ENCODE measurements at regions not wholly inside any gene's neighbourhood (a gene's known extent, or its start where the extent isn't known, plus 50 kb on each side); places are given as distances from the start of the nearest gene placed in this dataset.

GRCh38 chr18:43893001-43893637 is 615.8 kb upstream of the SYT4 start:
- TF ChIP-seq, protein P1, sequence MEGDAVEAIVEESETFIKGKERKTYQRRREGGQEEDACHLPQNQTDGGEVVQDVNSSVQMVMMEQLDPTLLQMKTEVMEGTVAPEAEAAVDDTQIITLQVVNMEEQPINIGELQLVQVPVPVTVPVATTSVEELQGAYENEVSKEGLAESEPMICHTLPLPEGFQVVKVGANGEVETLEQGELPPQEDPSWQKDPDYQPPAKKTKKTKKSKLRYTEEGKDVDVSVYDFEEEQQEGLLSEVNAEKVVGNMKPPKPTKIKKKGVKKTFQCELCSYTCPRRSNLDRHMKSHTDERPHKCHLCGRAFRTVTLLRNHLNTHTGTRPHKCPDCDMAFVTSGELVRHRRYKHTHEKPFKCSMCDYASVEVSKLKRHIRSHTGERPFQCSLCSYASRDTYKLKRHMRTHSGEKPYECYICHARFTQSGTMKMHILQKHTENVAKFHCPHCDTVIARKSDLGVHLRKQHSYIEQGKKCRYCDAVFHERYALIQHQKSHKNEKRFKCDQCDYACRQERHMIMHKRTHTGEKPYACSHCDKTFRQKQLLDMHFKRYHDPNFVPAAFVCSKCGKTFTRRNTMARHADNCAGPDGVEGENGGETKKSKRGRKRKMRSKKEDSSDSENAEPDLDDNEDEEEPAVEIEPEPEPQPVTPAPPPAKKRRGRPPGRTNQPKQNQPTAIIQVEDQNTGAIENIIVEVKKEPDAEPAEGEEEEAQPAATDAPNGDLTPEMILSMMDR (conservative IDR thresholded peaks at IDR 0.05): no peak
- TF ChIP-seq ZFX (IDR thresholded peaks at IDR 0.05): no peak
